Transverse colon (tissue), 4 donors: ENCODE measurements at regions not wholly inside any gene's neighbourhood (a gene's known extent, or its start where the extent isn't known, plus 50 kb on each side); places are given as distances from the start of the nearest gene placed in this dataset.

Experiments used
- EP300 ChIP-seq: sonication (generic); formaldehyde crosslinking; IDR thresholded peaks from one replicate; pipeline ENCODE4 v1.6.1; 2017; ENCODE audit warnings: antibody characterized with exemption, low read depth
- POLR2A ChIP-seq: fragments of 450-650 bp; IDR thresholded peaks from one replicate; pipeline ENCODE4 v1.6.1; 2016; ENCODE audit warnings: antibody characterized with exemption, mild to moderate bottlenecking, moderate library complexity
- POLR2AphosphoS5 ChIP-seq, 3 donors: sonication (generic); formaldehyde crosslinking; IDR thresholded peaks; one replicate each; pipeline ENCODE4 v1.6.1; 2016; ENCODE audit warnings: antibody characterized with exemption in 3 of 3
- TF ChIP-seq, protein P1 (sequence below), 5 experiments: fragments of 200-600 bp in 3 of 5; fragments of 450-650 bp in 2 of 5; sonication (generic) in 3 of 5; IDR thresholded peaks; 1 replicate in 2 of 5; 2 replicates in 3 of 5; pipeline ENCODE4 v1.5.1; 2016 to 2017; ENCODE audit warnings: antibody characterized with exemption in 5 of 5, inconsistent platforms in 3 of 5, mild to moderate bottlenecking in 2 of 5, moderate library complexity in 1 of 5

DNA sequence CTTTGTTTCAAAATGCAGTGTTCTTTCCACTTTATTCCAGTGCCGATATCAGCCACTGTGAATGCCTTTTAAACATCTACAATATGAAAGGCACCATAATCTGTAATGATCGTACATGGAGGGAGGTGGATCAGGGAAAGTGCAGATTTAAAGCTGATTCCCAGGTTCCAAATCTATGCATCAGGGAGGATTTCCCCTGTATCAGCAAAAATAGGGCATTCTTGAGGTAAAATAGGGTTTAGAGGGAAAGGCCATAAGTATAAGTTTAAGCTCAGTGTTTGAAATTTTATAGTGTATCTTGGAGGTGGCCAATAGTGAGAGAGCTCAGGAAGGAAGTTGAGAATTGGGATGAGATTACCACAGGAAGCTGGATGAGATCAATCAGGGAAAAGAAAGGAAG, 289.7 kb upstream of the ID4 start:
- TF ChIP-seq POLR2AphosphoS5 (IDR thresholded peaks at IDR 0.05) (no peak), POLR2A (no peak), EP300 (no peak)
- TF ChIP-seq, protein P1, sequence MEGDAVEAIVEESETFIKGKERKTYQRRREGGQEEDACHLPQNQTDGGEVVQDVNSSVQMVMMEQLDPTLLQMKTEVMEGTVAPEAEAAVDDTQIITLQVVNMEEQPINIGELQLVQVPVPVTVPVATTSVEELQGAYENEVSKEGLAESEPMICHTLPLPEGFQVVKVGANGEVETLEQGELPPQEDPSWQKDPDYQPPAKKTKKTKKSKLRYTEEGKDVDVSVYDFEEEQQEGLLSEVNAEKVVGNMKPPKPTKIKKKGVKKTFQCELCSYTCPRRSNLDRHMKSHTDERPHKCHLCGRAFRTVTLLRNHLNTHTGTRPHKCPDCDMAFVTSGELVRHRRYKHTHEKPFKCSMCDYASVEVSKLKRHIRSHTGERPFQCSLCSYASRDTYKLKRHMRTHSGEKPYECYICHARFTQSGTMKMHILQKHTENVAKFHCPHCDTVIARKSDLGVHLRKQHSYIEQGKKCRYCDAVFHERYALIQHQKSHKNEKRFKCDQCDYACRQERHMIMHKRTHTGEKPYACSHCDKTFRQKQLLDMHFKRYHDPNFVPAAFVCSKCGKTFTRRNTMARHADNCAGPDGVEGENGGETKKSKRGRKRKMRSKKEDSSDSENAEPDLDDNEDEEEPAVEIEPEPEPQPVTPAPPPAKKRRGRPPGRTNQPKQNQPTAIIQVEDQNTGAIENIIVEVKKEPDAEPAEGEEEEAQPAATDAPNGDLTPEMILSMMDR (IDR thresholded peaks at IDR 0.05): no peak
